GM12878 (cell line): ENCODE measurements at regions not wholly inside any gene's neighbourhood (a gene's known extent, or its start where the extent isn't known, plus 50 kb on each side); places are given as distances from the start of the nearest gene placed in this dataset.
A peak's percentile ranks its signal among the peaks of the same experiment; 100 is the strongest.

Experiments used
- ATAC-seq: fragments of 200-7000 bp; cut with Tn5 transposase; 3 replicates; pipeline ENCODE4 v1.9.1; 2020; ENCODE audit warnings: mild to moderate bottlenecking, moderate library complexity
- BruUV-seq: library from RNA; stranded (reverse); fragments of 400-500 nt; replicated peaks from 2 replicates; lab custom pipeline; 2021; lab: Mats Ljungman, UMichigan
- CTCF ChIA-PET: fragments of 300-600 bp; sonication (Branson Sonifier 250); formaldehyde crosslinking; extraction: SDS; loops from one replicate; lab custom pipeline; 2021; ENCODE audit warnings: inconsistent platforms; lab: Yijun Ruan, JAX
- POLR2A ChIA-PET: fragments of 350-600 bp; formaldehyde crosslinking; extraction: SDS; loops from one replicate; lab custom pipeline; 2021; ENCODE audit warnings: inconsistent platforms; lab: Charles Lee
- RAD21 ChIA-PET: fragments of 300-600 bp; sonication (Branson Sonifier 250); formaldehyde crosslinking; loops from one replicate; lab custom pipeline; 2023; ENCODE audit warnings: antibody characterized with exemption; ENCODE audit not compliant: unreplicated experiment; lab: Charles Lee
- SMC1A ChIA-PET: fragments of 300-600 bp; sonication (Branson Sonifier 250); formaldehyde crosslinking; loops from one replicate; lab custom pipeline; 2023; ENCODE audit not compliant: unreplicated experiment, uncharacterized antibody; lab: Charles Lee
- DNase-seq: peaks from one replicate; pipeline ENCODE4 v3.0.0-alpha.2; 2011; ENCODE audit warnings: low read depth, low spot score
- FAIRE-seq: peaks from 3 replicates; lab custom pipeline; 2011; peaks lifted over from hg19 to GRCh38; lab: Jason Lieb, UNC
- H2AFZ ChIP-seq: 2 replicates; pipeline ENCODE4 v1.6.0; 2011; ENCODE audit warnings: low read depth, low read length, control low read depth; ENCODE audit not compliant: control insufficient read depth
- H3K27ac ChIP-seq: 2 replicates; pipeline ENCODE4 v1.5.1; 2011; ENCODE audit warnings: control low read depth; ENCODE audit not compliant: control insufficient read depth, insufficient read depth
- H3K27me3 ChIP-seq, 2 experiments: replicated peaks in 1 of 2; 2 replicates each; pipeline versions ENCODE4 v1.6.0 to v1.6.1; 2011; ENCODE audit warnings: low read length in 1 of 2; ENCODE audit not compliant: control insufficient read depth in 2 of 2, insufficient read depth in 2 of 2
- H3K36me3 ChIP-seq, 2 experiments: 2 replicates each; pipeline ENCODE4 v1.5.1; 2011; ENCODE audit warnings: low read length in 1 of 2; ENCODE audit not compliant: control insufficient read depth in 2 of 2, insufficient read depth in 2 of 2
- H3K4me1 ChIP-seq: 2 replicates; pipeline ENCODE4 v1.6.1; 2011; ENCODE audit warnings: mild to moderate bottlenecking, low read length, moderate library complexity, mixed read lengths; ENCODE audit not compliant: control insufficient read depth, insufficient read depth
- H3K4me2 ChIP-seq: 2 replicates; pipeline ENCODE4 v1.6.0; 2011; ENCODE audit warnings: control low read depth; ENCODE audit not compliant: control insufficient read depth, insufficient read depth
- H3K4me3 ChIP-seq: fragments of 200-600 bp; sonication (generic); 2 replicates; pipeline ENCODE4 v1.5.1; 2016
- H3K79me2 ChIP-seq: 2 replicates; pipeline ENCODE4 v1.6.0; 2011; ENCODE audit warnings: low read length; ENCODE audit not compliant: control insufficient read depth, insufficient read depth
- H3K9ac ChIP-seq: 2 replicates; pipeline ENCODE4 v1.8.0; 2011; ENCODE audit warnings: low read length, control low read depth, mixed read lengths; ENCODE audit not compliant: control insufficient read depth, insufficient read depth
- H3K9me3 ChIP-seq: replicated peaks from 3 replicates; pipeline ENCODE4 v1.5.1; 2011; ENCODE audit warnings: mild to moderate bottlenecking, low read length; ENCODE audit not compliant: control insufficient read depth, insufficient read depth
- H4K20me1 ChIP-seq: 2 replicates; pipeline ENCODE4 v1.6.0; 2011; ENCODE audit not compliant: control insufficient read depth, insufficient read depth
- BHLHE40 ChIP-seq, 2 experiments: fragments of 450-650 bp in 1 of 2; IDR thresholded peaks; 2 replicates each; pipeline ENCODE4 v1.6.1; 2011 to 2017; ENCODE audit warnings: low read depth in 2 of 2, borderline replicate concordance in 1 of 2, improper control_type of control experiment in 1 of 2, low read length in 1 of 2, mild to moderate bottlenecking in 1 of 2
- CBFB ChIP-seq: IDR thresholded peaks from 2 replicates; pipeline ENCODE4 v1.6.1; 2016; ENCODE audit warnings: antibody characterized with exemption, low read depth
- CREB1 ChIP-seq: IDR thresholded peaks from 2 replicates; pipeline ENCODE4 v1.6.1; 2012; ENCODE audit warnings: low read depth, mild to moderate bottlenecking, inconsistent platforms
- IKZF1 ChIP-seq: fragments of 450-650 bp; conservative IDR thresholded peaks from 2 replicates; pipeline ENCODE4 v1.6.1; 2017; ENCODE audit warnings: antibody characterized with exemption, mild to moderate bottlenecking
- IKZF2 ChIP-seq, 2 experiments: fragments of 450-650 bp; IDR thresholded peaks; 2 replicates each; pipeline ENCODE4 v1.6.1; 2017; ENCODE audit warnings: mild to moderate bottlenecking in 2 of 2, moderate library complexity in 2 of 2
- MYC ChIP-seq: IDR thresholded peaks from 2 replicates; pipeline ENCODE4 v1.6.1; 2011; ENCODE audit warnings: mild to moderate bottlenecking, low read length, moderate library complexity, inconsistent platforms; ENCODE audit not compliant: insufficient read depth, insufficient replicate concordance, insufficient read length, severe bottlenecking
- PBX3 ChIP-seq: IDR thresholded peaks from 2 replicates; pipeline ENCODE4 v1.6.1; 2011; ENCODE audit warnings: mild to moderate bottlenecking, low read depth, low read length, moderate library complexity; ENCODE audit not compliant: insufficient replicate concordance
- RAD51 ChIP-seq: fragments of 450-650 bp; IDR thresholded peaks from 2 replicates; pipeline ENCODE4 v1.6.1; 2016; ENCODE audit warnings: moderate library complexity, mild to moderate bottlenecking, inconsistent platforms
- SMC3 ChIP-seq: IDR thresholded peaks from 2 replicates; pipeline ENCODE4 v1.6.1; 2011; ENCODE audit warnings: low read length, improper control_type of control experiment, borderline replicate concordance
- SREBF1 ChIP-seq: IDR thresholded peaks from 2 replicates; pipeline ENCODE4 v1.6.1; 2012; ENCODE audit warnings: mild to moderate bottlenecking, low read length
- TBL1XR1 ChIP-seq: IDR thresholded peaks from 2 replicates; pipeline ENCODE4 v1.6.1; 2012; ENCODE audit warnings: low read depth, low read length, improper control_type of control experiment
- ZBTB4 ChIP-seq: fragments of 450-650 bp; formaldehyde crosslinking; IDR thresholded peaks from 2 replicates; pipeline ENCODE4 v1.4.0; 2022; ENCODE audit warnings: mild to moderate bottlenecking, moderate library complexity
- ZNF207 ChIP-seq: fragments of 450-650 bp; IDR thresholded peaks from 2 replicates; pipeline ENCODE4 v1.6.1; 2014; ENCODE audit warnings: antibody characterized with exemption, mild to moderate bottlenecking, borderline replicate concordance
- ZNF274 ChIP-seq: IDR thresholded peaks from one replicate; pipeline ENCODE4 v1.8.0; 2011; ENCODE audit not compliant: insufficient read length, insufficient read depth
- ZZZ3 ChIP-seq: IDR thresholded peaks from 2 replicates; pipeline ENCODE4 v1.6.1; 2011; ENCODE audit warnings: low read depth; ENCODE audit not compliant: control insufficient read depth, insufficient read length
- WGBS: methylation state at CpG from one replicate; pipeline ENCODE4 v1.1.6; 2016; ENCODE audit warnings: low lambda C conversion rate; ENCODE audit not compliant: insufficient replicate concordance, insufficient coverage; ENCODE audit errors: missing lambda C conversion rate; 5-methylcytosine and 5-hydroxymethylcytosine counted together
- in situ Hi-C: fragments of 300-500 bp; cut with MboI; formaldehyde crosslinking; loops from 9 replicates; pipeline ENCODE4 v1.14.3; 2018; ENCODE audit warnings: mixed read lengths
- intact Hi-C: fragments of 100-400 bp; cut with micrococcal nuclease; formaldehyde crosslinking; loops from one replicate; pipeline ENCODE4 v1.14.2; 2022; ENCODE audit not compliant: unreplicated experiment

- no peak for DNase-seq
- ChIA-PET SMC1A (interaction anchor here (0.6 to 1.4 kb wide), 3 partner anchors 17 to 961 kb away, joined by 3 read pairs; no protein-coding TSS in a partner anchor), CTCF (no interaction called here), POLR2A (no interaction called here), RAD21 (interaction anchor here (0.7 kb wide), 1 partner anchor 440 kb away, joined by 3 read pairs; no protein-coding TSS in a partner anchor)
- ATAC-seq, result no peak
- Histone ChIP-seq H2AFZ (no peak overlapping the region), H3K79me2 (no peaks in the 10 kb centered on the region), H3K9ac (no peak overlapping the region), H3K27ac (no peak overlapping the region), H3K4me3 (no peak overlapping the region), H4K20me1 (no peaks in the 10 kb centered on the region), H3K9me3 (no peaks in the 10 kb centered on the region; the same call in 1 of the 3 replicates), H3K27me3 (no peaks in the 10 kb centered on the region), H3K4me2 (no peak overlapping the region), H3K4me1 (no peaks in the 10 kb centered on the region), H3K36me3 (no peaks in the 10 kb centered on the region)
- no peak for FAIRE-seq
- BruUV-seq, result no TSS peak
- 54% methylated on average over 7 of the region's 7 CpGs for WGBS
- intact Hi-C loops, result no loop called here
- in situ Hi-C loops, result no loop called here
- TF ChIP-seq RAD51 (peak; percentile 34; the same call in 1 of the 2 replicates), SREBF1 (no peak), ZZZ3 (no peak), TBL1XR1 (no peak), MYC (no peak), IKZF1 (no peak)
Observed at GRCh38 chr14:61147381-61147821, 133.7 kb downstream of the TMEM30B start.

- no peaks in the 10 kb centered on the region for H3K4me1 ChIP-seq
- CTCF ChIA-PET, result no interaction called here
- 33% methylated on average over 1 of the region's 1 CpG for WGBS
- POLR2A ChIA-PET, result no interaction called here
- no peak overlapping the region for H3K4me3 ChIP-seq
- in situ Hi-C loops, result no loop called here
- RAD21 ChIA-PET, result interaction anchor here (0.7 kb wide), 1 partner anchor 439 kb away, joined by 3 read pairs; no protein-coding TSS in a partner anchor
- H3K9me3 ChIP-seq, result no peaks in the 10 kb centered on the region; the same call in 1 of the 3 replicates
- H3K27ac ChIP-seq, result no peak overlapping the region
- no peaks in the 10 kb centered on the region for H3K27me3 ChIP-seq
- FAIRE-seq (no peak), DNase-seq (no peak), ATAC-seq (no peak)
- H3K9ac ChIP-seq, result no peak overlapping the region
- SMC1A ChIA-PET, result interaction anchor here (0.7 to 1.9 kb wide), 3 partner anchors 18 to 44 kb away, joined by 3 to 4 read pairs (median 3); no protein-coding TSS in a partner anchor
- BruUV-seq, result no TSS peak
- intact Hi-C loops, result no loop called here
- H3K36me3 ChIP-seq, result no peaks in the 10 kb centered on the region
- no peaks in the 10 kb centered on the region for H3K79me2 ChIP-seq
- H2AFZ ChIP-seq, result no peak overlapping the region
- no peak overlapping the region for H3K4me2 ChIP-seq
- H4K20me1 ChIP-seq, result no peaks in the 10 kb centered on the region
- no peak for TF ChIP-seq IKZF2 (IDR thresholded peaks at IDR 0.05)
- no peak for TF ChIP-seq ZBTB4 (CRISPR knock-in tag)
- TF ChIP-seq ZNF207, result no peak
- TF ChIP-seq PBX3, result no peak
- TF ChIP-seq BHLHE40 (IDR thresholded peaks at IDR 0.05; ENCODE audit: borderline replicate concordance in 1 of 2, low read depth in 2 of 2, low read length in 1 of 2), result no peak
- no peak for TF ChIP-seq CREB1
- no peak for TF ChIP-seq CBFB
- TF ChIP-seq SMC3, result no peak
- TF ChIP-seq ZNF274, result no peak
Observed at GRCh38 chr14:61146899-61147298, 134.2 kb downstream of the TMEM30B start.
